CD4-positive, alpha-beta memory T cell (primary cell): ENCODE measurements at regions not wholly inside any gene's neighbourhood (a gene's known extent, or its start where the extent isn't known, plus 50 kb on each side); places are given as distances from the start of the nearest gene placed in this dataset.

Source experiments
- CTCF ChIA-PET: fragments of 350-600 bp; sonication (Branson Sonifier 250); formaldehyde crosslinking; loops from one replicate; lab custom pipeline; 2021; ENCODE audit warnings: inconsistent platforms; ENCODE audit not compliant: partially characterized antibody; lab: Charles Lee
- POLR2A ChIA-PET: fragments of 350-600 bp; sonication (Branson Sonifier 250); formaldehyde crosslinking; loops from one replicate; lab custom pipeline; 2021; ENCODE audit not compliant: partially characterized antibody; lab: Charles Lee
- DNase-seq, 5 donors: peaks; one replicate each; pipeline versions ENCODE4 v3.0.0 to v3.0.0-alpha.2; 2020 to 2022; ENCODE audit warnings: mixed read lengths in 1 of 5
- H3K27ac ChIP-seq: one replicate; pipeline ENCODE4 v1.7.0; 2013; ENCODE audit warnings: low read depth, low read length
- H3K27me3 ChIP-seq: 2 replicates; pipeline ENCODE4 v1.7.0; 2013; ENCODE audit warnings: mild to moderate bottlenecking, low read length, moderate library complexity; ENCODE audit not compliant: insufficient read depth
- H3K36me3 ChIP-seq: 2 replicates; pipeline ENCODE4 v1.7.0; 2013; ENCODE audit warnings: mild to moderate bottlenecking, low read length, moderate library complexity; ENCODE audit not compliant: insufficient read depth
- H3K4me1 ChIP-seq: 2 replicates; pipeline ENCODE4 v1.7.0; 2013; ENCODE audit warnings: mild to moderate bottlenecking, low read length, moderate library complexity; ENCODE audit not compliant: insufficient read depth
- H3K4me3 ChIP-seq, 2 donors: one replicate each; pipeline ENCODE4 v1.7.0; 2013; ENCODE audit warnings: low read length in 2 of 2, mild to moderate bottlenecking in 1 of 2
- H3K9me3 ChIP-seq, 2 donors: one replicate each; pipeline ENCODE4 v1.7.0; 2013; ENCODE audit warnings: low read length in 2 of 2, control low read depth in 1 of 2; ENCODE audit not compliant: control insufficient read depth in 1 of 2
- H3K27ac Mint-ChIP-seq, 7 donors: one replicate each; pipeline ENCODE4 v1.8.0; 2020 to 2021; ENCODE audit warnings: mixed read lengths in 7 of 7, mild to moderate bottlenecking in 6 of 7, inconsistent platforms in 3 of 7, moderate library complexity in 3 of 7
- H3K27me3 Mint-ChIP-seq, 2 donors: one replicate each; pipeline ENCODE4 v1.8.0; 2020 to 2021; ENCODE audit warnings: mixed read lengths in 2 of 2
- H3K36me3 Mint-ChIP-seq, 2 donors: one replicate each; pipeline ENCODE4 v1.8.0; 2020 to 2021; ENCODE audit warnings: mixed read lengths in 2 of 2, inconsistent platforms in 1 of 2, mild to moderate bottlenecking in 1 of 2
- H3K4me1 Mint-ChIP-seq, 4 donors: one replicate each; pipeline ENCODE4 v1.8.0; 2020 to 2021; ENCODE audit warnings: mixed read lengths in 4 of 4, mild to moderate bottlenecking in 1 of 4
- H3K4me3 Mint-ChIP-seq, 8 donors: one replicate each; pipeline ENCODE4 v1.8.0; 2020 to 2021; ENCODE audit warnings: mixed read lengths in 8 of 8, mild to moderate bottlenecking in 7 of 8, moderate library complexity in 6 of 8, inconsistent platforms in 3 of 8
- H3K9me3 Mint-ChIP-seq, 8 donors: one replicate each; pipeline ENCODE4 v1.8.0; 2020 to 2021; ENCODE audit warnings: mixed read lengths in 8 of 8, mild to moderate bottlenecking in 5 of 8, inconsistent platforms in 3 of 8, moderate library complexity in 1 of 8
- intact Hi-C: fragments of 100-400 bp; cut with micrococcal nuclease; formaldehyde crosslinking; loops from one replicate; pipeline ENCODE4 v1.15.1; 2023

- POLR2A ChIA-PET = no interaction called here
- Histone ChIP-seq H3K27ac (no peak overlapping the region), H3K27me3 (peaks cover 3% of the 10 kb centered on the region), H3K36me3 (no peaks in the 10 kb centered on the region), H3K4me1 (no peaks in the 10 kb centered on the region), H3K4me3 (no peak overlapping the region), H3K9me3 (no peaks in the 10 kb centered on the region)
- Mint-ChIP-seq H3K27ac (no peak overlapping the region), H3K27me3 (peaks cover 12 to 14% of the 10 kb centered on the region in 2 donors), H3K9me3 (peaks cover 0 to 7% (median 0%) of the 10 kb centered on the region in 8 donors), H3K4me3 (no peak overlapping the region), H3K4me1 (no peaks in the 10 kb centered on the region), H3K36me3 (no peaks in the 10 kb centered on the region)
- CTCF ChIA-PET = no interaction called here
- intact Hi-C loops = no loop called here
- no peak for DNase-seq
Measured at GRCh38 chr17:13690806-13691205, 89.1 kb upstream of the HS3ST3A1 start.

- CTCF ChIA-PET = no interaction called here
- Histone ChIP-seq H3K4me3 (no peak overlapping the region), H3K9me3 (no peaks in the 10 kb centered on the region), H3K27me3 (peaks cover 3% of the 10 kb centered on the region), H3K4me1 (no peaks in the 10 kb centered on the region), H3K27ac (no peak overlapping the region), H3K36me3 (no peaks in the 10 kb centered on the region)
- H3K27ac Mint-ChIP-seq = no peak overlapping the region
- no peaks in the 10 kb centered on the region for H3K4me1 Mint-ChIP-seq
- intact Hi-C loops = no loop called here
- POLR2A ChIA-PET = no interaction called here
- H3K9me3 Mint-ChIP-seq = peaks cover 2 to 16% (median 12%) of the 10 kb centered on the region in 8 donors
- peaks cover 11 to 22% of the 10 kb centered on the region in 2 donors for H3K27me3 Mint-ChIP-seq
- peaks cover 0 to 5% of the 10 kb centered on the region in 2 donors for H3K36me3 Mint-ChIP-seq
- no peak overlapping the region for H3K4me3 Mint-ChIP-seq
- no peak for DNase-seq
Measured at GRCh38 chr17:13694934-13695333, 93.2 kb upstream of the HS3ST3A1 start.

GRCh38 chr17:13698832-13699231 lies 97.1 kb upstream of the HS3ST3A1 start:
- no peak overlapping the region for H3K27ac Mint-ChIP-seq
- intact Hi-C loops = no loop called here

GRCh38 chr17:13699261-13699660 lies 97.5 kb upstream of the HS3ST3A1 start:
- intact Hi-C loops = no loop called here
- Mint-ChIP-seq H3K27me3 (peaks cover 8 to 27% of the 10 kb centered on the region in 2 donors), H3K4me1 (peaks cover 0 to 2% (median 0%) of the 10 kb centered on the region in 4 donors), H3K36me3 (peaks cover 0 to 5% of the 10 kb centered on the region in 2 donors), H3K9me3 (peaks cover 2 to 16% (median 12%) of the 10 kb centered on the region in 8 donors), H3K27ac (no peak overlapping the region), H3K4me3 (no peak overlapping the region)
- CTCF ChIA-PET = no interaction called here
- POLR2A ChIA-PET = no interaction called here
- Histone ChIP-seq H3K36me3 (no peaks in the 10 kb centered on the region), H3K27ac (no peak overlapping the region), H3K9me3 (no peaks in the 10 kb centered on the region), H3K4me1 (no peaks in the 10 kb centered on the region), H3K27me3 (no peaks in the 10 kb centered on the region), H3K4me3 (no peak overlapping the region)
- no peak for DNase-seq

More at GRCh38 chr17:13698832-13699231, 97.1 kb upstream of the HS3ST3A1 start:
- ChIA-PET CTCF (no interaction called here), POLR2A (no interaction called here)
- H3K36me3 Mint-ChIP-seq = peaks cover 0 to 5% of the 10 kb centered on the region in 2 donors
- H3K27ac ChIP-seq = no peak overlapping the region
- H3K4me1 ChIP-seq = no peaks in the 10 kb centered on the region
- no peak overlapping the region for H3K4me3 ChIP-seq
- peaks cover 9 to 26% of the 10 kb centered on the region in 2 donors for H3K27me3 Mint-ChIP-seq
- H3K27me3 ChIP-seq = no peaks in the 10 kb centered on the region
- H3K4me3 Mint-ChIP-seq = no peak overlapping the region
- H3K9me3 Mint-ChIP-seq = peaks cover 2 to 16% (median 12%) of the 10 kb centered on the region in 8 donors
- peaks cover 0 to 2% (median 0%) of the 10 kb centered on the region in 4 donors for H3K4me1 Mint-ChIP-seq
- H3K36me3 ChIP-seq = no peaks in the 10 kb centered on the region
- no peak for DNase-seq
- no peaks in the 10 kb centered on the region for H3K9me3 ChIP-seq

GRCh38 chr17:13702266-13702665 lies 100.5 kb upstream of the HS3ST3A1 start:
- DNase-seq = no peak
- intact Hi-C loops = loop anchor here (10.0 kb wide), 1 partner anchor 73 kb away; no protein-coding TSS in a partner anchor
- peaks cover 0 to 5% of the 10 kb centered on the region in 2 donors for H3K36me3 Mint-ChIP-seq
- peaks cover 0 to 2% (median 0%) of the 10 kb centered on the region in 4 donors for H3K4me1 Mint-ChIP-seq
- Histone ChIP-seq H3K27ac (no peak overlapping the region), H3K4me3 (no peak overlapping the region), H3K4me1 (no peaks in the 10 kb centered on the region), H3K9me3 (no peaks in the 10 kb centered on the region), H3K36me3 (no peaks in the 10 kb centered on the region), H3K27me3 (no peaks in the 10 kb centered on the region)
- POLR2A ChIA-PET = no interaction called here
- no peak overlapping the region for H3K27ac Mint-ChIP-seq
- peaks cover 1 to 16% (median 8%) of the 10 kb centered on the region in 8 donors for H3K9me3 Mint-ChIP-seq
- H3K27me3 Mint-ChIP-seq = peaks cover 3 to 17% of the 10 kb centered on the region in 2 donors
- CTCF ChIA-PET = no interaction called here
- no peak overlapping the region for H3K4me3 Mint-ChIP-seq

- intact Hi-C loops = loop anchor here (10.0 kb wide), 1 partner anchor 70 kb away; no protein-coding TSS in a partner anchor
- no peak overlapping the region for H3K27ac ChIP-seq
- ChIA-PET POLR2A (no interaction called here), CTCF (no interaction called here)
- H3K27me3 ChIP-seq = no peaks in the 10 kb centered on the region
- no peaks in the 10 kb centered on the region for H3K4me1 ChIP-seq
- H3K27me3 Mint-ChIP-seq = peaks cover 1 to 8% of the 10 kb centered on the region in 2 donors
- peaks cover 0 to 8% (median under 1%) of the 10 kb centered on the region in 8 donors for H3K9me3 Mint-ChIP-seq
- no peak overlapping the region for H3K4me3 Mint-ChIP-seq
- no peak for DNase-seq
- no peak overlapping the region for H3K27ac Mint-ChIP-seq
- no peaks in the 10 kb centered on the region for H3K36me3 Mint-ChIP-seq
- no peak overlapping the region for H3K4me3 ChIP-seq
- no peaks in the 10 kb centered on the region for H3K9me3 ChIP-seq
- no peaks in the 10 kb centered on the region for H3K36me3 ChIP-seq
- H3K4me1 Mint-ChIP-seq = peaks cover 0 to 2% (median 0%) of the 10 kb centered on the region in 4 donors
Measured at GRCh38 chr17:13704333-13704732, 102.6 kb upstream of the HS3ST3A1 start.

GRCh38 chr17:13705221-13705620 lies 103.5 kb upstream of the HS3ST3A1 start:
- H3K27ac ChIP-seq = no peak overlapping the region
- Mint-ChIP-seq H3K27me3 (peaks cover 1 to 5% of the 10 kb centered on the region in 2 donors), H3K9me3 (no peaks in the 10 kb centered on the region), H3K4me3 (no peak overlapping the region), H3K4me1 (peaks cover 0 to 2% (median 0%) of the 10 kb centered on the region in 4 donors), H3K27ac (no peak overlapping the region), H3K36me3 (no peaks in the 10 kb centered on the region)
- no peaks in the 10 kb centered on the region for H3K9me3 ChIP-seq
- intact Hi-C loops = loop anchor here (10.0 kb wide), 1 partner anchor 70 kb away; no protein-coding TSS in a partner anchor
- no peaks in the 10 kb centered on the region for H3K27me3 ChIP-seq
- no peaks in the 10 kb centered on the region for H3K4me1 ChIP-seq
- ChIA-PET POLR2A (no interaction called here), CTCF (no interaction called here)
- DNase-seq = no peak
- no peaks in the 10 kb centered on the region for H3K36me3 ChIP-seq
- H3K4me3 ChIP-seq = no peak overlapping the region
